Frontal cortex (tissue), 4 donors: ENCODE measurements at regions not wholly inside any gene's neighbourhood (a gene's known extent, or its start where the extent isn't known, plus 50 kb on each side); places are given as distances from the start of the nearest gene placed in this dataset. TPM values are rescaled to one million over a fixed set of nuclear protein-coding genes. Genes with fewer than 3 reads are reported as not detected.
A peak's percentile ranks its signal among the peaks of the same experiment; 100 is the strongest.
"Not testable (repeated sequence)": the region's sequence is repeated elsewhere in the genome, so short reads cannot be mapped to it uniquely, and the experiment has no call there.

ENCODE experiments used
- DNase-seq, 2 donors: peaks; one replicate each; pipeline ENCODE4 v3.0.0; 2012; ENCODE audit warnings: low spot score in 2 of 2
- FAIRE-seq: peaks from 2 replicates; lab custom pipeline; 2012; peaks lifted over from hg19 to GRCh38; lab: Jason Lieb, UNC
- small RNA-seq: library from RNA; depleted of rRNA; stranded (forward); fragments of <200 nt; gene quantifications from one replicate; pipeline ENCODE3, GENCODE V24; 2014
- donor health status: control.
- donor health status: control.
- donor health status: control.

DNA sequence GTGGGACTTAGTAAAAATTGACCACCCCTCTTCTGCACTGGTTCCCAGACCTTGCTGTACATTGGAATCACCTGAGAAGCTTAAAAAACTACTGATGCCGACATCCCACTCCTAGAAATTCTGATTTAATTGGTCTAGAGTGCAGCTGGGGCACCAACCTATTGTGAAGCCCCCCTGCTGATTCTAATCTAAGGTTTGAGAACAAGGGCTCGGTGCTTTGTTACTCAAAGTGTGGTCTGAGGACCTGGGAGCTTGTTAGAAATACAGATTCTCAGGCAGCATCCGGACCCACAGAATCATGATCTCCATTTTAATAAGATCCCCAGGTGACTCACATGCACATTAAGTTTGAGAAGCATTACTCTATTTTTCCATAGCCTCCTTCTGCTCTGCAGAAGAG is 57.8 kb upstream of the LPAR1 start:
- DNase-seq (no peak), FAIRE-seq (no peak)

DNA sequence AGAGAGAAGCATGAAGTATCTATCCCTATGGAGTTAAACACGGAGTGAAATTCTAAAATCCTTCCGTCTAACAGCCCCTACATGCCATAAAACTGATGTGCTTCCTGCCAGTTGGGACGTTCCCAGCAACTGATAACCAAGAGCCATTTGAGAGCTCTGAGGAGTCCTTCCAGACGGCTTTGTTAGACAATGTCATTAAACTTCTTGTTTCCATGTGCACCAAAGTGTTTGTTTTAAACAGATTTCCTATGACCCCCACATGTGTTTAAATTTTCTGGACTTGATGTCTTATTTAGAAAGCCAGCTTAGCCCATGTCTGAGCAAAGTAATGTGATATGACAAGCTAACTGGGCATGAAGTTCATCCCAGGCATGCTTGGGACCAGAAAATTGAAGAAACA is 57.2 kb upstream of the LPAR1 start:
- no peak for FAIRE-seq
- no peak for DNase-seq

DNA sequence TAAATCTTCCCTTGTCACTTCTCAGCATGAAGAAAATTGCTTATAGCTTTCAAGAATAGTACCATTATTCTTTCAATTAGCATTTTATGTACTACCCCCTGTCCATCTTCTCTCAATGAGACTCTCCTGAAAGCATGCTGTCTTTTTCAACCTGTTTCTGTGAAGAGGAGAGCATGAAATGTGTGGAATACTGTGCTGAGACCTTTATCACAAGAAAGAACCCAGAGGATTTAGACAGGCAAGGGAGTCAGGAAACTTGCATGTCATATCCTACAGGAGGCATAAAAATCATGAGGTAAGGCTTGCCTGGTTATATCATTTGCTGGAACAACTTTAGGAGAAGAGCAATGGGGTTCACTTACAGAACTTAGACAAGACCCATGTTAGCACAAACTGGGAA is 56.7 kb upstream of the LPAR1 start:
- DNase-seq (no peak), FAIRE-seq (no peak)

DNA sequence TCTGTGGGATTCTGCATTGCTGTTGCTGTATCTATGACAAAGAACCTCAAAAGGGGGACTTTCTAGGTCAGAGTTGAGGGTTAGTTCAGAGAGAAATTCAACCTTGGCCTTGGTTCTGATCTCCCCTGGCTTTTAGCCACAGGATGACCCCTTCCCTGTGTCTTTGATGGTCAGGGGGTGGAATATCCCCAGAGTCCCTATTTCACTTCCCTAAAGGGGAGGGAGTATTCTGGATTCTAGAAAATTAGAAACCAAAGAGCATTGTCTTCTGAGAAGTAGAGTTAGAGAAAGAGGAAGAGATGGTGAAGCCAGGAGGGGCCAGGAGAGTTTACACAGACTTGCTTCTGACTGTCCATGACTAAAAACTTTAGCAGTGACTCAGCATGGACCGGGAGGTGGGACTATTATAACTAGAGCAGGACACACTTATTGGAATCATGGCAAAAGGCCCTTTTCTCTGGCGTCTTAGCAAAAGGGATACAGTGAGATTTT is 56.2 kb upstream of the LPAR1 start:
- DNase-seq (peak in 1 of 2 donors; percentile 5), FAIRE-seq (no peak)

DNA sequence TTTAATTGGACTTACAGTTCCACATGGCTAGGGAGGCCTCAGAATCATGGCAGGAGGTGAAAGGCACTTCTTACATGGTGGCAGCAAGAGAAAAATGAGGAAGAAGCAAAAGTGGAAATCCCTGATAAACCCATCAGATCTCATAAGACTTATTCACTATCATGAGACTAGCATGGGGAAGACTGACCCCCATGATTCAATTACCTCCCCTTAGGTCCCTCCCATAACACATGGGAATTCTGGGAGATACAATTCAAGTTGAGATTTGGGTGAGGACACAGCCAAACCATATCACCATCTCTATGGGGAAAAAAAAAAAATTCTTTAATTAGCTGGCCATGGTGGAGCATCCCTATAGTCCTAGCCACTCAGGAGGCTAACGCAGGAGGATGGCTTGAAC is 53.9 kb upstream of the LPAR1 start:
- not testable (repeated sequence) for DNase-seq, FAIRE-seq

Small RNAs in the stretch of these regions (small RNA-seq; reads per million reads assigned to genes)
- gene MIR7702 (not detected), gene RNY4P18 (0.18 reads per million)
